Kidney (tissue), 13 donors: ENCODE measurements at regions not wholly inside any gene's neighbourhood (a gene's known extent, or its start where the extent isn't known, plus 50 kb on each side); places are given as distances from the start of the nearest gene placed in this dataset.

ENCODE experiments used
- DNase-seq, 5 donors: peaks; one replicate each; pipeline ENCODE4 v3.0.0-alpha.2; 2013 to 2020
- FAIRE-seq: peaks from 2 replicates; lab custom pipeline; 2012; peaks lifted over from hg19 to GRCh38; lab: Jason Lieb, UNC
- H3K27ac ChIP-seq, 2 donors: one replicate each; pipeline ENCODE4 v1.7.0; 2013; ENCODE audit warnings: low read depth in 2 of 2, low read length in 2 of 2, inconsistent platforms in 1 of 2
- H3K27me3 ChIP-seq: one replicate; pipeline ENCODE4 v1.7.1; 2013; ENCODE audit warnings: low read length, inconsistent platforms; ENCODE audit not compliant: control insufficient read depth, insufficient read depth
- H3K36me3 ChIP-seq, 3 donors: one replicate each; pipeline versions ENCODE4 v1.7.0 to v1.7.1; 2013; ENCODE audit warnings: low read length in 3 of 3, control low read depth in 1 of 3, inconsistent platforms in 1 of 3; ENCODE audit not compliant: insufficient read depth in 3 of 3, control insufficient read depth in 2 of 3
- H3K4me1 ChIP-seq, 3 donors: one replicate each; pipeline versions ENCODE4 v1.7.0 to v1.7.1; 2013; ENCODE audit warnings: low read length in 3 of 3, inconsistent platforms in 1 of 3, low read depth in 1 of 3; ENCODE audit not compliant: control insufficient read depth in 2 of 3, insufficient read depth in 2 of 3
- H3K4me3 ChIP-seq, 3 donors: one replicate each; pipeline versions ENCODE4 v1.7.0 to v1.8.1; 2013; ENCODE audit warnings: low read length in 3 of 3, control low read depth in 1 of 3, inconsistent platforms in 1 of 3
- H3K9ac ChIP-seq, 3 donors: one replicate each; pipeline versions ENCODE4 v1.7.0 to v1.7.1; 2013; ENCODE audit warnings: low read length in 3 of 3, control low read depth in 1 of 3, inconsistent platforms in 1 of 3
- H3K9me3 ChIP-seq, 3 donors: one replicate each; pipeline versions ENCODE4 v1.7.0 to v1.7.1; 2013; ENCODE audit warnings: low read length in 3 of 3, control low read depth in 1 of 3, inconsistent platforms in 1 of 3; ENCODE audit not compliant: control insufficient read depth in 2 of 3, insufficient read depth in 1 of 3
- intact Hi-C: fragments of 100-400 bp; cut with DNase I; formaldehyde crosslinking; loops from one replicate; pipeline ENCODE4 v1.11.1; 2022
- TF ChIP-seq, protein P1 (sequence below): IDR thresholded peaks from 3 replicates; pipeline ENCODE4 v1.5.1; 2012; ENCODE audit warnings: mild to moderate bottlenecking, moderate library complexity, borderline replicate concordance; ENCODE audit not compliant: insufficient read depth; ENCODE audit errors: extremely low read depth
- donor health status: control.
- donor health status: control.
- donor health status: control.
- donor health status: control.
- donor health status: control.
- donor health status: DM: yes; HTN: yes; CAD: no.
- donor health status: Normal renal cell carcinoma (clear cell type).

DNA sequence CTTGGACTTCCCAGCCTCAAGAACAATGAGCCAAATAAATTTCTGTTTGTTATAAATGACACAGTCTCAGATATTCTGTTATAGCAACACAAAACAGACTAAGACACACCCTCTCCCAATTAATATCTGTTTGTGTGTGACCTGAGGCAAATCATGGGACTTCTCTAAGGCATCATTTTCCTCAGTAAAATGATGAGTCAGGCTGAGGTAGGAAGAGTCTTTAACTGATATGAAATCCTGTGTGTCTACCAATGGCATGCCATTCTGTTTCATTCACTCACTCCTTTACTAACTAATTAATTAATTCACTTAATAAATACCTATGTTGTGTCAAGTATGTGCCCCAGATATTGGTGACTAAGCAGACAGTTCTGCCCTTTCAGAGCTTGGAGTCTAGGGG lies 258.4 kb upstream of the CRY1 start:
- Histone ChIP-seq H3K27me3 (no peaks in the 10 kb centered on the region), H3K4me3 (no peak overlapping the region), H3K27ac (no peak overlapping the region), H3K36me3 (no peaks in the 10 kb centered on the region), H3K4me1 (no peaks in the 10 kb centered on the region), H3K9ac (no peak overlapping the region), H3K9me3 (peaks cover 0 to 6% (median 0%) of the 10 kb centered on the region in 3 donors)
- TF ChIP-seq, protein P1, sequence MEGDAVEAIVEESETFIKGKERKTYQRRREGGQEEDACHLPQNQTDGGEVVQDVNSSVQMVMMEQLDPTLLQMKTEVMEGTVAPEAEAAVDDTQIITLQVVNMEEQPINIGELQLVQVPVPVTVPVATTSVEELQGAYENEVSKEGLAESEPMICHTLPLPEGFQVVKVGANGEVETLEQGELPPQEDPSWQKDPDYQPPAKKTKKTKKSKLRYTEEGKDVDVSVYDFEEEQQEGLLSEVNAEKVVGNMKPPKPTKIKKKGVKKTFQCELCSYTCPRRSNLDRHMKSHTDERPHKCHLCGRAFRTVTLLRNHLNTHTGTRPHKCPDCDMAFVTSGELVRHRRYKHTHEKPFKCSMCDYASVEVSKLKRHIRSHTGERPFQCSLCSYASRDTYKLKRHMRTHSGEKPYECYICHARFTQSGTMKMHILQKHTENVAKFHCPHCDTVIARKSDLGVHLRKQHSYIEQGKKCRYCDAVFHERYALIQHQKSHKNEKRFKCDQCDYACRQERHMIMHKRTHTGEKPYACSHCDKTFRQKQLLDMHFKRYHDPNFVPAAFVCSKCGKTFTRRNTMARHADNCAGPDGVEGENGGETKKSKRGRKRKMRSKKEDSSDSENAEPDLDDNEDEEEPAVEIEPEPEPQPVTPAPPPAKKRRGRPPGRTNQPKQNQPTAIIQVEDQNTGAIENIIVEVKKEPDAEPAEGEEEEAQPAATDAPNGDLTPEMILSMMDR, result no peak
- FAIRE-seq, result no peak
- intact Hi-C loops, result no loop called here
- no peak for DNase-seq

- DNase-seq (no peak), FAIRE-seq (no peak)
- H3K27ac ChIP-seq, result no peak overlapping the region
- no peak overlapping the region for H3K9ac ChIP-seq
- peaks cover 0 to 2% (median 0%) of the 10 kb centered on the region in 3 donors for H3K9me3 ChIP-seq
- H3K4me1 ChIP-seq, result no peaks in the 10 kb centered on the region
- intact Hi-C loops, result no loop called here
- H3K27me3 ChIP-seq, result no peaks in the 10 kb centered on the region
- H3K36me3 ChIP-seq, result no peaks in the 10 kb centered on the region
- no peak overlapping the region for H3K4me3 ChIP-seq
- TF ChIP-seq, protein P1, result no peak
Measured at GRCh38 chr12:107352347-107353081, 259.2 kb upstream of the CRY1 start.

DNA sequence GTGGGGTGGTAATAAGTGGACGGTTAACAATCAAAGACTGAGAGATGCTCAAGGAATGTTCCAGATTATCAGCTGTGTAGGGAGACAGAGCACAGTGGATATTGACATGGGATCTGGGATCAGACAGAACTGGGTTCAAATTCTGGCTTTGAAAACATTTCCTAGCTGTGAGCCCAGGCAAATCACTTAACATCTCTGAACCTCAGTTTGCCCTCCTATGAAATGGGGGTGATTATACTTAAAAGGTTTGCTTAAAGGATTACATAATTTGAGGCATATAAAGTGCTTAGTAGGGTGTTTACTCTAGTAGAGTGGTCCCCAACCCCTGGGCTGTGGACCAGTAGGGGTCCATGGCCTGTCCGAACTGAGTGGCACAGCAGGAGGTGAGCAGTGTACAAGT lies 260.0 kb upstream of the CRY1 start:
- Histone ChIP-seq H3K4me1 (no peaks in the 10 kb centered on the region), H3K4me3 (no peak overlapping the region), H3K9ac (no peak overlapping the region), H3K27me3 (no peaks in the 10 kb centered on the region), H3K9me3 (no peaks in the 10 kb centered on the region), H3K36me3 (no peaks in the 10 kb centered on the region), H3K27ac (no peak overlapping the region)
- TF ChIP-seq, protein P1, result no peak
- FAIRE-seq (no peak), DNase-seq (no peak)
- intact Hi-C loops, result no loop called here
